GM12864 (cell line): ENCODE measurements at regions not wholly inside any gene's neighbourhood (a gene's known extent, or its start where the extent isn't known, plus 50 kb on each side); places are given as distances from the start of the nearest gene placed in this dataset.
A peak's percentile ranks its signal among the peaks of the same experiment; 100 is the strongest.

Source experiments
- DNase-seq: peaks from one replicate; pipeline ENCODE4 v3.0.0-alpha.2; 2011; ENCODE audit warnings: low read depth
- H3K4me3 ChIP-seq: 2 replicates; pipeline ENCODE4 v1.5.1; 2011; ENCODE audit warnings: mild to moderate bottlenecking, low read depth, low read length, control low read depth
- CTCF ChIP-seq: IDR thresholded peaks from 2 replicates; pipeline ENCODE4 v1.5.1; 2011; ENCODE audit warnings: low read depth, mild to moderate bottlenecking, moderate library complexity, low read length, control low read depth, inconsistent platforms; ENCODE audit errors: missing control alignments

- DNase-seq, result peak; percentile 4
- H3K4me3 ChIP-seq, result no peak overlapping the region
- TF ChIP-seq CTCF, result peak; percentile 33
Observed at GRCh38 chr2:36266536-36267121, 88.9 kb upstream of the CRIM1 start.

- H3K4me3 ChIP-seq, result no peak overlapping the region
- DNase-seq, result no peak
- TF ChIP-seq CTCF, result no peak
Observed at GRCh38 chr2:36262581-36262980, 93.0 kb upstream of the CRIM1 start.

- TF ChIP-seq CTCF, result no peak
- H3K4me3 ChIP-seq, result no peak overlapping the region
- no peak for DNase-seq
Observed at GRCh38 chr2:36255863-36256262, 99.7 kb upstream of the CRIM1 start.

GRCh38 chr2:36253086-36253485 lies 102.5 kb upstream of the CRIM1 start:
- H3K4me3 ChIP-seq, result no peak overlapping the region
- DNase-seq, result no peak
- no peak for TF ChIP-seq CTCF

GRCh38 chr2:36246320-36246990 lies 109.1 kb upstream of the CRIM1 start:
- peak; percentile 47 for DNase-seq
- TF ChIP-seq CTCF, result no peak
- H3K4me3 ChIP-seq, result no peak overlapping the region

- no peak overlapping the region for H3K4me3 ChIP-seq
- TF ChIP-seq CTCF, result no peak
- no peak for DNase-seq
Observed at GRCh38 chr2:36245651-36246050, 109.9 kb upstream of the CRIM1 start.

- TF ChIP-seq CTCF, result no peak
- no peak for DNase-seq
Observed at GRCh38 chr2:36238106-36238505, 117.5 kb upstream of the CRIM1 start.

More at GRCh38 chr2:36238106-36238505, 117.5 kb upstream of the CRIM1 start:
- no peak overlapping the region for H3K4me3 ChIP-seq
